ENCODE measurements at regions not wholly inside any gene's neighbourhood (a gene's known extent, or its start where the extent isn't known, plus 50 kb on each side); places are given as distances from the start of the nearest gene placed in this dataset.
A peak's percentile ranks its signal among the peaks of the same experiment; 100 is the strongest.

GRCh38 chr11:129264114-129264513 is 72.0 kb upstream of the ARHGAP32 start:
- no peak for DNase-seq (ENCODE audit: low spot score)
- CTCF ChIA-PET, result no interaction called here
- Histone ChIP-seq H3K36me3 (ENCODE audit: insufficient read depth, low read length, poor library complexity, severe bottlenecking) (no peaks in the 10 kb centered on the region), H3K27me3 (replicated peaks; ENCODE audit: insufficient read depth, low read depth, low read length, poor library complexity) (no peaks in the 10 kb centered on the region), H3K27ac (ENCODE audit: low read depth, low read length, poor library complexity, severe bottlenecking) (no peak overlapping the region), H3K4me1 (ENCODE audit: insufficient read depth, low read length, poor library complexity, severe bottlenecking) (peaks cover 53% of the 10 kb centered on the region), H3K4me3 (ENCODE audit: low read depth, low read length, poor library complexity, severe bottlenecking) (no peak overlapping the region), H3K9me3 (ENCODE audit: low read depth, low read length, poor library complexity, severe bottlenecking) (no peaks in the 10 kb centered on the region)
- POLR2A ChIA-PET (ENCODE audit: low non-redundant PET), result no interaction called here
- no TSS peak for BruUV-seq (replicated peaks)
- intact Hi-C loops (cut with micrococcal nuclease; ENCODE audit: unreplicated experiment), result no loop called here
- TF ChIP-seq EZH2 (IDR thresholded peaks at IDR 0.05; ENCODE audit: borderline replicate concordance, low read depth, low read length, poor library complexity, severe bottlenecking), result no peak
- no peak for TF ChIP-seq CTCF (conservative IDR thresholded peaks at IDR 0.05; ENCODE audit: low read depth, low read length)

GRCh38 chr11:129260750-129261149 is 68.6 kb upstream of the ARHGAP32 start:
- peak overlapping the region; percentile 14 for H3K4me3 ChIP-seq (ENCODE audit: low read depth, low read length, poor library complexity, severe bottlenecking)
- H3K27me3 ChIP-seq (replicated peaks; ENCODE audit: insufficient read depth, low read depth, low read length, poor library complexity), result no peaks in the 10 kb centered on the region
- ChIA-PET POLR2A (ENCODE audit: low non-redundant PET) (interaction anchor here (0.5 to 0.6 kb wide), 2 partner anchors 10 to 53 kb away, joined by 3 to 4 read pairs; no protein-coding TSS in a partner anchor), CTCF (no interaction called here)
- H3K4me1 ChIP-seq (ENCODE audit: insufficient read depth, low read length, poor library complexity, severe bottlenecking), result peaks cover 41% of the 10 kb centered on the region
- DNase-seq (ENCODE audit: low spot score), result no peak
- no TSS peak for BruUV-seq (replicated peaks)
- H3K9me3 ChIP-seq (ENCODE audit: low read depth, low read length, poor library complexity, severe bottlenecking), result no peaks in the 10 kb centered on the region
- TF ChIP-seq CTCF (conservative IDR thresholded peaks at IDR 0.05; ENCODE audit: low read depth, low read length), result no peak
- no peak for TF ChIP-seq EZH2 (IDR thresholded peaks at IDR 0.05; ENCODE audit: borderline replicate concordance, low read depth, low read length, poor library complexity, severe bottlenecking)
- peak overlapping the region; percentile 43 for H3K27ac ChIP-seq (ENCODE audit: low read depth, low read length, poor library complexity, severe bottlenecking)
- no peaks in the 10 kb centered on the region for H3K36me3 ChIP-seq (ENCODE audit: insufficient read depth, low read length, poor library complexity, severe bottlenecking)
- intact Hi-C loops (cut with micrococcal nuclease; ENCODE audit: unreplicated experiment), result no loop called here

- intact Hi-C loops (cut with micrococcal nuclease; ENCODE audit: unreplicated experiment), result no loop called here
- DNase-seq (ENCODE audit: low spot score), result no peak
- Histone ChIP-seq H3K4me1 (ENCODE audit: insufficient read depth, low read length, poor library complexity, severe bottlenecking) (peaks cover 41% of the 10 kb centered on the region), H3K36me3 (ENCODE audit: insufficient read depth, low read length, poor library complexity, severe bottlenecking) (no peaks in the 10 kb centered on the region), H3K4me3 (ENCODE audit: low read depth, low read length, poor library complexity, severe bottlenecking) (no peak overlapping the region), H3K9me3 (ENCODE audit: low read depth, low read length, poor library complexity, severe bottlenecking) (no peaks in the 10 kb centered on the region), H3K27ac (ENCODE audit: low read depth, low read length, poor library complexity, severe bottlenecking) (no peak overlapping the region), H3K27me3 (replicated peaks; ENCODE audit: insufficient read depth, low read depth, low read length, poor library complexity) (no peaks in the 10 kb centered on the region)
- POLR2A ChIA-PET (ENCODE audit: low non-redundant PET), result interaction anchor here (0.5 kb wide), 1 partner anchor 54 kb away, joined by 3 read pairs; no protein-coding TSS in a partner anchor
- no TSS peak for BruUV-seq (replicated peaks)
- CTCF ChIA-PET, result no interaction called here
- TF ChIP-seq CTCF (conservative IDR thresholded peaks at IDR 0.05; ENCODE audit: low read depth, low read length) (no peak), EZH2 (IDR thresholded peaks at IDR 0.05; ENCODE audit: borderline replicate concordance, low read depth, low read length, poor library complexity, severe bottlenecking) (no peak)
Measured at GRCh38 chr11:129259931-129260348, 67.8 kb upstream of the ARHGAP32 start.

All from A673 (cell line).